T-cell (primary cell): ENCODE measurements at regions not wholly inside any gene's neighbourhood (a gene's known extent, or its start where the extent isn't known, plus 50 kb on each side); places are given as distances from the start of the nearest gene placed in this dataset.

ENCODE experiments used
- ATAC-seq, 4 experiments: fragments of 200-7000 bp in 3 of 4; fragments of 150-1000 bp in 1 of 4; cut with Tn5 transposase; replicated peaks in 1 of 4; 1 replicate in 3 of 4; 2 replicates in 1 of 4; pipeline ENCODE4 v1.10.0; 2021; ENCODE audit warnings: moderate library complexity in 3 of 4, mild to moderate bottlenecking in 2 of 4, moderate number of reproducible peaks in 1 of 4
- CTCF ChIA-PET, 2 donors: fragments of 300-600 bp; sonication (Branson Sonifier 250); formaldehyde crosslinking; loops; one replicate each; lab custom pipeline; 2022; ENCODE audit warnings: antibody characterized with exemption in 2 of 2; lab: Charles Lee
- POLR2A ChIA-PET, 2 donors: fragments of 300-600 bp; sonication (Branson Sonifier 250); formaldehyde crosslinking; loops; one replicate each; lab custom pipeline; 2022; ENCODE audit warnings: antibody characterized with exemption in 2 of 2; lab: Charles Lee
- DNase-seq, 35 experiments: peaks; one replicate each; pipeline versions ENCODE4 v3.0.0 to v3.0.0-alpha.2; 2013 to 2023
- H3K27ac ChIP-seq: one replicate; pipeline ENCODE4 v1.5.1; 2013; ENCODE audit warnings: low read length
- H3K27me3 ChIP-seq, 2 experiments: replicated peaks in 1 of 2; 1 replicate in 1 of 2; 2 replicates in 1 of 2; pipeline versions ENCODE4 v1.6.1 to v1.7.0; 2013; ENCODE audit warnings: low read length in 1 of 2, mixed read lengths in 1 of 2; ENCODE audit not compliant: control insufficient read depth in 2 of 2, insufficient read depth in 2 of 2; ENCODE audit errors: extremely low read depth in 1 of 2
- H3K36me3 ChIP-seq, 2 donors: 1 replicate in 1 of 2; 2 replicates in 1 of 2; pipeline versions ENCODE4 v1.6.1 to v1.7.0; 2013; ENCODE audit warnings: low read length in 1 of 2; ENCODE audit not compliant: control insufficient read depth in 2 of 2, insufficient read depth in 1 of 2; ENCODE audit errors: extremely low read depth in 1 of 2
- H3K4me1 ChIP-seq, 2 experiments: 1 replicate in 1 of 2; 2 replicates in 1 of 2; pipeline versions ENCODE4 v1.6.1 to v1.7.0; 2013; ENCODE audit warnings: low read length in 2 of 2, mixed read lengths in 1 of 2; ENCODE audit not compliant: insufficient read depth in 2 of 2, control insufficient read depth in 1 of 2; ENCODE audit errors: extremely low read depth in 1 of 2
- H3K4me3 ChIP-seq, 2 donors: 1 replicate in 1 of 2; 2 replicates in 1 of 2; pipeline versions ENCODE4 v1.5.1 to v1.7.0; 2013; ENCODE audit warnings: mild to moderate bottlenecking in 2 of 2, low read length in 1 of 2, moderate library complexity in 1 of 2; ENCODE audit not compliant: control insufficient read depth in 1 of 2; ENCODE audit errors: extremely low read depth in 1 of 2
- H3K9me3 ChIP-seq: 2 replicates; pipeline ENCODE4 v1.7.0; 2013
- H3K27ac Mint-ChIP-seq, 2 donors: one replicate each; pipeline ENCODE4 v1.8.0; 2020 to 2021; ENCODE audit warnings: mild to moderate bottlenecking in 2 of 2, mixed read lengths in 2 of 2
- H3K27me3 Mint-ChIP-seq, 2 donors: one replicate each; pipeline ENCODE4 v1.8.0; 2021 to 2022; ENCODE audit warnings: mixed read lengths in 2 of 2
- H3K36me3 Mint-ChIP-seq: one replicate; pipeline ENCODE4 v1.8.0; 2021; ENCODE audit warnings: mixed read lengths
- H3K4me1 Mint-ChIP-seq, 3 donors: one replicate each; pipeline ENCODE4 v1.8.0; 2020 to 2022; ENCODE audit warnings: mixed read lengths in 3 of 3, mild to moderate bottlenecking in 1 of 3
- H3K4me3 Mint-ChIP-seq, 3 donors: one replicate each; pipeline ENCODE4 v1.8.0; 2020 to 2022; ENCODE audit warnings: mild to moderate bottlenecking in 3 of 3, mixed read lengths in 3 of 3, moderate library complexity in 3 of 3
- H3K9me3 Mint-ChIP-seq, 3 donors: one replicate each; pipeline ENCODE4 v1.8.0; 2020 to 2022; ENCODE audit warnings: mixed read lengths in 3 of 3
- WGBS: methylation state at CpG from one replicate; pipeline ENCODE4 v1.1.5; 2013; ENCODE audit warnings: missing lambda C conversion rate; ENCODE audit not compliant: insufficient coverage; 5-methylcytosine and 5-hydroxymethylcytosine counted together

- no peaks in the 10 kb centered on the region for H3K9me3 ChIP-seq
- no peak overlapping the region for H3K4me3 Mint-ChIP-seq
- WGBS = 94% methylated on average over 4 of the region's 7 CpGs
- DNase-seq = no peak
- CTCF ChIA-PET = interaction anchor here in 1 of 2 donors (0.5 kb wide), 1 partner anchor 125 kb away, joined by 3 read pairs; no protein-coding TSS in a partner anchor
- H3K27ac ChIP-seq = no peak overlapping the region
- no peak for ATAC-seq
- H3K4me1 ChIP-seq = no peaks in the 10 kb centered on the region
- H3K4me3 ChIP-seq = no peak overlapping the region
- no peaks in the 10 kb centered on the region for H3K27me3 Mint-ChIP-seq
- no peaks in the 10 kb centered on the region for H3K36me3 ChIP-seq
- H3K4me1 Mint-ChIP-seq = no peaks in the 10 kb centered on the region
- peaks cover 0 to 6% (median 3%) of the 10 kb centered on the region in 3 donors for H3K9me3 Mint-ChIP-seq
- POLR2A ChIA-PET = no interaction called here
- no peaks in the 10 kb centered on the region for H3K27me3 ChIP-seq
- no peak overlapping the region for H3K27ac Mint-ChIP-seq
- H3K36me3 Mint-ChIP-seq = peaks cover 12% of the 10 kb centered on the region
Measured at GRCh38 chr17:13996276-13996675, 73.0 kb upstream of the COX10 start.

GRCh38 chr17:13996748-13997147, 72.6 kb upstream of the COX10 start:
- Mint-ChIP-seq H3K4me1 (no peaks in the 10 kb centered on the region), H3K9me3 (peaks cover 0 to 6% (median 3%) of the 10 kb centered on the region in 3 donors), H3K27me3 (no peaks in the 10 kb centered on the region), H3K27ac (no peak overlapping the region), H3K36me3 (peaks cover 14% of the 10 kb centered on the region), H3K4me3 (no peak overlapping the region)
- 92% methylated on average over 2 of the region's 3 CpGs for WGBS
- CTCF ChIA-PET = no interaction called here
- Histone ChIP-seq H3K4me1 (no peaks in the 10 kb centered on the region), H3K9me3 (no peaks in the 10 kb centered on the region), H3K27me3 (no peaks in the 10 kb centered on the region), H3K27ac (no peak overlapping the region), H3K36me3 (no peaks in the 10 kb centered on the region), H3K4me3 (no peak overlapping the region)
- DNase-seq (no peak), ATAC-seq (no peak)
- POLR2A ChIA-PET = no interaction called here

- Mint-ChIP-seq H3K27ac (no peak overlapping the region), H3K36me3 (peaks cover 17% of the 10 kb centered on the region), H3K4me1 (peaks cover 0 to 6% (median 4%) of the 10 kb centered on the region in 3 donors), H3K27me3 (no peaks in the 10 kb centered on the region), H3K4me3 (no peak overlapping the region), H3K9me3 (peaks cover 0 to 6% (median 6%) of the 10 kb centered on the region in 3 donors)
- 67% methylated on average over 1 of the region's 2 CpGs for WGBS
- ChIA-PET CTCF (no interaction called here), POLR2A (interaction anchor here (0.5 to 0.7 kb wide), 2 partner anchors 132 to 293 kb away, joined by 6 to 9 read pairs; no protein-coding TSS in a partner anchor)
- peaks cover 0 to 3% of the 10 kb centered on the region in 2 donors for H3K36me3 ChIP-seq
- H3K27me3 ChIP-seq = no peaks in the 10 kb centered on the region
- no peaks in the 10 kb centered on the region for H3K4me1 ChIP-seq
- ATAC-seq (no peak), DNase-seq (no peak)
- H3K9me3 ChIP-seq = no peaks in the 10 kb centered on the region
- H3K4me3 ChIP-seq = no peak overlapping the region
- H3K27ac ChIP-seq = no peak overlapping the region
Measured at GRCh38 chr17:14004927-14005620, 64.2 kb upstream of the COX10 start.

GRCh38 chr17:14006249-14006942, 62.9 kb upstream of the COX10 start:
- Mint-ChIP-seq H3K9me3 (peaks cover 0 to 3% (median 0%) of the 10 kb centered on the region in 3 donors), H3K27ac (no peak overlapping the region), H3K4me3 (no peak overlapping the region), H3K27me3 (no peaks in the 10 kb centered on the region), H3K4me1 (peaks cover 2 to 6% (median 4%) of the 10 kb centered on the region in 3 donors), H3K36me3 (peaks cover 8% of the 10 kb centered on the region)
- Histone ChIP-seq H3K4me1 (no peaks in the 10 kb centered on the region), H3K36me3 (peaks cover 0 to 3% of the 10 kb centered on the region in 2 donors), H3K27ac (no peak overlapping the region), H3K9me3 (no peaks in the 10 kb centered on the region), H3K4me3 (no peak overlapping the region), H3K27me3 (no peaks in the 10 kb centered on the region)
- POLR2A ChIA-PET = no interaction called here
- ATAC-seq (no peak), DNase-seq (no peak)
- no CpG with 5 or more reads among the region's 1 CpG for WGBS
- CTCF ChIA-PET = interaction anchor here in 1 of 2 donors (0.7 kb wide), 1 partner anchor 189 kb away, joined by 6 read pairs; no protein-coding TSS in a partner anchor

- no peak overlapping the region for H3K4me3 ChIP-seq
- no peak overlapping the region for H3K27ac Mint-ChIP-seq
- peaks cover 2 to 6% (median 4%) of the 10 kb centered on the region in 3 donors for H3K4me1 Mint-ChIP-seq
- DNase-seq = no peak
- H3K9me3 ChIP-seq = no peaks in the 10 kb centered on the region
- H3K27ac ChIP-seq = no peak overlapping the region
- peaks cover 0 to 3% of the 10 kb centered on the region in 2 experiments for H3K27me3 ChIP-seq
- H3K27me3 Mint-ChIP-seq = no peaks in the 10 kb centered on the region
- no CpG with 5 or more reads among the region's 2 CpGs for WGBS
- ChIA-PET POLR2A (no interaction called here), CTCF (no interaction called here)
- no peak for ATAC-seq
- no peak overlapping the region for H3K4me3 Mint-ChIP-seq
- peaks cover 0 to 3% of the 10 kb centered on the region in 2 donors for H3K36me3 ChIP-seq
- H3K9me3 Mint-ChIP-seq = peaks cover 0 to 3% (median 0%) of the 10 kb centered on the region in 3 donors
- H3K36me3 Mint-ChIP-seq = no peaks in the 10 kb centered on the region
- no peaks in the 10 kb centered on the region for H3K4me1 ChIP-seq
Measured at GRCh38 chr17:14007951-14008350, 61.4 kb upstream of the COX10 start.

GRCh38 chr17:14011036-14011692, 58.1 kb upstream of the COX10 start:
- H3K9me3 Mint-ChIP-seq = peaks cover 0 to under 1% (median 0%) of the 10 kb centered on the region in 3 donors
- no peak overlapping the region for H3K27ac Mint-ChIP-seq
- Histone ChIP-seq H3K36me3 (no peaks in the 10 kb centered on the region), H3K27ac (no peak overlapping the region), H3K4me3 (no peak overlapping the region), H3K27me3 (peaks cover 0 to 7% of the 10 kb centered on the region in 2 experiments), H3K9me3 (no peaks in the 10 kb centered on the region), H3K4me1 (no peaks in the 10 kb centered on the region)
- ChIA-PET POLR2A (no interaction called here), CTCF (interaction anchor here in 1 of 2 donors (0.6 kb wide), 1 partner anchor 20 kb away, joined by 3 read pairs; no protein-coding TSS in a partner anchor)
- no peak for DNase-seq
- no peaks in the 10 kb centered on the region for H3K27me3 Mint-ChIP-seq
- peaks cover 0 to 2% (median 2%) of the 10 kb centered on the region in 3 donors for H3K4me1 Mint-ChIP-seq
- no peak overlapping the region for H3K4me3 Mint-ChIP-seq
- WGBS = 100% methylated on average over 1 of the region's 5 CpGs
- no peak for ATAC-seq
- H3K36me3 Mint-ChIP-seq = no peaks in the 10 kb centered on the region
